PC-3 (cell line): ENCODE measurements at regions not wholly inside any gene's neighbourhood (a gene's known extent, or its start where the extent isn't known, plus 50 kb on each side); places are given as distances from the start of the nearest gene placed in this dataset.

Source experiments
- EZH2 ChIP-seq: fragments of 300-600 bp; sonication (generic); IDR thresholded peaks from one replicate; pipeline ENCODE4 v1.6.1; 2017; ENCODE audit warnings: antibody characterized with exemption, mild to moderate bottlenecking, low read length; ENCODE audit not compliant: unreplicated experiment
- EZH2phosphoT487 ChIP-seq: fragments of 300-600 bp; sonication (generic); IDR thresholded peaks from 2 replicates; pipeline ENCODE4 v1.6.1; 2018; ENCODE audit warnings: mild to moderate bottlenecking, antibody characterized with exemption, low read length, borderline replicate concordance
- TF ChIP-seq, protein P1 (sequence below): fragments of 300-600 bp; sonication (generic); conservative IDR thresholded peaks from 2 replicates; pipeline ENCODE4 v1.5.1; 2017; ENCODE audit warnings: antibody characterized with exemption, low read depth, mild to moderate bottlenecking, low read length

DNA sequence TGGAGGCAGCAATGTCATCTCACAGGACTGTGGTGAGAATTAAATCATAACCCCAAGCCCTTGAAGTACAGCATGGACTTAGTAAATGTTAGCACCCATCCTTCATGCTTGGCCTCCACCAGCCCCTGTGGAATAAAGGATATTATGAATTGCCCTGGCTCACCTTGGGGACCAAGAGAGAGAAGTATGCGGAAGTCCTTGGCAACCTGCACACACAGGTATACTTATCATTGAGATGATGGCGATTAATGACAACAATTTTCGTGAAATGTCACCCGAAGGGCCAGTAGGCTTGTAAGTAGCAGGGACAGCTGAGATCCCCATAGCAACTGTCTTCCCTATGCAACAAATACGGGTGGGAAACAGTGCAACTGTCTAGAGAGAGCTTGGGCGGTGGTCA, 102.0 kb downstream of the FAM43A start:
- TF ChIP-seq, protein P1, sequence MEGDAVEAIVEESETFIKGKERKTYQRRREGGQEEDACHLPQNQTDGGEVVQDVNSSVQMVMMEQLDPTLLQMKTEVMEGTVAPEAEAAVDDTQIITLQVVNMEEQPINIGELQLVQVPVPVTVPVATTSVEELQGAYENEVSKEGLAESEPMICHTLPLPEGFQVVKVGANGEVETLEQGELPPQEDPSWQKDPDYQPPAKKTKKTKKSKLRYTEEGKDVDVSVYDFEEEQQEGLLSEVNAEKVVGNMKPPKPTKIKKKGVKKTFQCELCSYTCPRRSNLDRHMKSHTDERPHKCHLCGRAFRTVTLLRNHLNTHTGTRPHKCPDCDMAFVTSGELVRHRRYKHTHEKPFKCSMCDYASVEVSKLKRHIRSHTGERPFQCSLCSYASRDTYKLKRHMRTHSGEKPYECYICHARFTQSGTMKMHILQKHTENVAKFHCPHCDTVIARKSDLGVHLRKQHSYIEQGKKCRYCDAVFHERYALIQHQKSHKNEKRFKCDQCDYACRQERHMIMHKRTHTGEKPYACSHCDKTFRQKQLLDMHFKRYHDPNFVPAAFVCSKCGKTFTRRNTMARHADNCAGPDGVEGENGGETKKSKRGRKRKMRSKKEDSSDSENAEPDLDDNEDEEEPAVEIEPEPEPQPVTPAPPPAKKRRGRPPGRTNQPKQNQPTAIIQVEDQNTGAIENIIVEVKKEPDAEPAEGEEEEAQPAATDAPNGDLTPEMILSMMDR, result no peak
- TF ChIP-seq EZH2phosphoT487 (no peak), EZH2 (no peak)
